ENCODE measurements at regions not wholly inside any gene's neighbourhood (a gene's known extent, or its start where the extent isn't known, plus 50 kb on each side); places are given as distances from the start of the nearest gene placed in this dataset.

- TF ChIP-seq PPARA (CRISPR knock-in tag; IDR thresholded peaks at IDR 0.05; ENCODE audit: borderline replicate concordance): no peak
- no peak for TF ChIP-seq PATZ1 (CRISPR knock-in tag; IDR thresholded peaks at IDR 0.05; ENCODE audit: borderline replicate concordance)
- TF ChIP-seq ARNTL (CRISPR knock-in tag; IDR thresholded peaks at IDR 0.05; ENCODE audit: borderline replicate concordance, low read depth): no peak
Measured at GRCh38 chr14:43793579-43793978, 713.5 kb downstream of the FSCB start.
